Sigmoid colon (tissue), 4 donors: ENCODE measurements at regions not wholly inside any gene's neighbourhood (a gene's known extent, or its start where the extent isn't known, plus 50 kb on each side); places are given as distances from the start of the nearest gene placed in this dataset.

Experiments
- EP300 ChIP-seq, 4 donors: sonication (generic); formaldehyde crosslinking; IDR thresholded peaks; one replicate each; pipeline ENCODE4 v1.6.1; 2017; ENCODE audit warnings: antibody characterized with exemption in 4 of 4
- POLR2AphosphoS5 ChIP-seq, 4 donors: sonication (generic); formaldehyde crosslinking; IDR thresholded peaks; one replicate each; pipeline ENCODE4 v1.6.1; 2017; ENCODE audit warnings: antibody characterized with exemption in 4 of 4
- TF ChIP-seq, protein P1 (sequence below), 4 experiments: fragments of 450-650 bp in 3 of 4; fragments of 200-600 bp in 1 of 4; IDR thresholded peaks; one replicate each; pipeline ENCODE4 v1.5.1; 2016 to 2019; ENCODE audit warnings: antibody characterized with exemption in 4 of 4, mild to moderate bottlenecking in 3 of 4, moderate library complexity in 2 of 4

DNA sequence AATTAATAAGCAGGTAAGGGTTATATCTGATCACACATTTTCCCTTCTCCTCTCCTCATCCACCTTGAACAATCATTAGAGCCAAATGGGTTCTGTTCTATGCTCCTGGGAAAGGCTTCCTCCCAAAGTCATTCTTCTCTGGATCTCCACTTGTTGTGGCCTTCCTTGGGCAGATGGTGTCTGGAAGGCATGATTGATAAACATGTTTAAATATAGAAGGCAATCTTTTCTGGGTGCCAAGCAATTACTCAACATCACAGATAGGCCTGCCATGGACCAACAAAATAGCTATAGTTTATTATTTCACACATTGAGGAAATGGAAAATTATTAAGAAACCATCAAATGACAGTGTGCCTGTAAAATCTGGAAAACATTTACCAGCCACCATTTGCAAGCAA, 73.5 kb downstream of the KCNA4 start:
- TF ChIP-seq, protein P1, sequence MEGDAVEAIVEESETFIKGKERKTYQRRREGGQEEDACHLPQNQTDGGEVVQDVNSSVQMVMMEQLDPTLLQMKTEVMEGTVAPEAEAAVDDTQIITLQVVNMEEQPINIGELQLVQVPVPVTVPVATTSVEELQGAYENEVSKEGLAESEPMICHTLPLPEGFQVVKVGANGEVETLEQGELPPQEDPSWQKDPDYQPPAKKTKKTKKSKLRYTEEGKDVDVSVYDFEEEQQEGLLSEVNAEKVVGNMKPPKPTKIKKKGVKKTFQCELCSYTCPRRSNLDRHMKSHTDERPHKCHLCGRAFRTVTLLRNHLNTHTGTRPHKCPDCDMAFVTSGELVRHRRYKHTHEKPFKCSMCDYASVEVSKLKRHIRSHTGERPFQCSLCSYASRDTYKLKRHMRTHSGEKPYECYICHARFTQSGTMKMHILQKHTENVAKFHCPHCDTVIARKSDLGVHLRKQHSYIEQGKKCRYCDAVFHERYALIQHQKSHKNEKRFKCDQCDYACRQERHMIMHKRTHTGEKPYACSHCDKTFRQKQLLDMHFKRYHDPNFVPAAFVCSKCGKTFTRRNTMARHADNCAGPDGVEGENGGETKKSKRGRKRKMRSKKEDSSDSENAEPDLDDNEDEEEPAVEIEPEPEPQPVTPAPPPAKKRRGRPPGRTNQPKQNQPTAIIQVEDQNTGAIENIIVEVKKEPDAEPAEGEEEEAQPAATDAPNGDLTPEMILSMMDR (IDR thresholded peaks at IDR 0.05): no peak
- TF ChIP-seq EP300 (IDR thresholded peaks at IDR 0.05) (no peak), POLR2AphosphoS5 (IDR thresholded peaks at IDR 0.05) (no peak)
